GM12891 (cell line): ENCODE measurements at regions not wholly inside any gene's neighbourhood (a gene's known extent, or its start where the extent isn't known, plus 50 kb on each side); places are given as distances from the start of the nearest gene placed in this dataset.
A peak's percentile ranks its signal among the peaks of the same experiment; 100 is the strongest.
"Not testable (repeated sequence)": the region's sequence is repeated elsewhere in the genome, so short reads cannot be mapped to it uniquely, and the experiment has no call there.

Experiments used
- DNase-seq: peaks from one replicate; pipeline ENCODE4 v3.0.0; 2011; ENCODE audit warnings: low spot score; ENCODE audit not compliant: insufficient read length
- FAIRE-seq: peaks from 2 replicates; lab custom pipeline; 2011; peaks lifted over from hg19 to GRCh38; lab: Jason Lieb, UNC
- PAX5 ChIP-seq: IDR thresholded peaks from 2 replicates; pipeline ENCODE4 v1.6.1; 2011; ENCODE audit warnings: low read length, moderate library complexity, mild to moderate bottlenecking; ENCODE audit not compliant: insufficient read depth, severe bottlenecking
- POLR2A ChIP-seq: IDR thresholded peaks from 2 replicates; pipeline ENCODE4 v1.6.1; 2011; ENCODE audit warnings: low read depth, low read length, control low read depth
- POLR2AphosphoS5 ChIP-seq: IDR thresholded peaks from 2 replicates; pipeline ENCODE4 v1.6.1; 2011; ENCODE audit warnings: low read depth, low read length, control low read depth
- POU2F2 ChIP-seq: IDR thresholded peaks from 2 replicates; pipeline ENCODE4 v1.6.1; 2011; ENCODE audit warnings: low read depth, mild to moderate bottlenecking, control low read depth, low read length, moderate library complexity
- SPI1 ChIP-seq: IDR thresholded peaks from 2 replicates; pipeline ENCODE4 v1.6.1; 2011; ENCODE audit warnings: low read depth, low read length, control low read depth
- TAF1 ChIP-seq: IDR thresholded peaks from 2 replicates; pipeline ENCODE4 v1.6.1; 2011; ENCODE audit warnings: low read depth, low read length, control low read depth

GRCh38 chr13:112256716-112257494 is 119.2 kb upstream of the SPACA7 start:
- DNase-seq (no peak), FAIRE-seq (no peak)
- TF ChIP-seq PAX5 (no peak), POLR2A (no peak), TAF1 (no peak), SPI1 (no peak), POU2F2 (no peak), POLR2AphosphoS5 (no peak)

GRCh38 chr13:112259511-112259910 is 116.6 kb upstream of the SPACA7 start:
- DNase-seq (no peak), FAIRE-seq (no peak)
- TF ChIP-seq POLR2A (no peak), SPI1 (no peak), PAX5 (no peak), POLR2AphosphoS5 (no peak), POU2F2 (no peak), TAF1 (no peak)

- TF ChIP-seq POLR2A = no peak
- TF ChIP-seq SPI1 = no peak
- TF ChIP-seq PAX5 = no peak
- no peak for TF ChIP-seq POLR2AphosphoS5
- no peak for TF ChIP-seq POU2F2
- TF ChIP-seq TAF1 = no peak
- no peak for DNase-seq
- no peak for FAIRE-seq
These were observed 115.8 kb upstream of the SPACA7 start for GRCh38 chr13:112260108-112261055.

GRCh38 chr13:112261924-112262323 is 114.2 kb upstream of the SPACA7 start:
- TF ChIP-seq PAX5 (no peak), POLR2A (no peak), POU2F2 (no peak), TAF1 (no peak), SPI1 (no peak), POLR2AphosphoS5 (no peak)
- DNase-seq (no peak), FAIRE-seq (no peak)

GRCh38 chr13:112263152-112263551 is 113.0 kb upstream of the SPACA7 start:
- FAIRE-seq (no peak), DNase-seq (no peak)
- TF ChIP-seq PAX5 (no peak), SPI1 (no peak), POLR2A (no peak), TAF1 (no peak), POLR2AphosphoS5 (no peak), POU2F2 (no peak)

- DNase-seq (no peak), FAIRE-seq (no peak)
- TF ChIP-seq TAF1 = no peak
- no peak for TF ChIP-seq POU2F2
- TF ChIP-seq POLR2A = no peak
- no peak for TF ChIP-seq SPI1
These were observed 108.5 kb upstream of the SPACA7 start for GRCh38 chr13:112267660-112268059.

- peak; percentile 62 for FAIRE-seq
These were observed 105.2 kb upstream of the SPACA7 start for GRCh38 chr13:112270951-112271350.

GRCh38 chr13:112286733-112287132 is 89.4 kb upstream of the SPACA7 start:
- DNase-seq, FAIRE-seq: not testable (repeated sequence)

More at GRCh38 chr13:112270951-112271350, 105.2 kb upstream of the SPACA7 start:
- no peak for TF ChIP-seq POU2F2
- TF ChIP-seq POLR2A = no peak
- TF ChIP-seq SPI1 = peak; percentile 86
- no peak for TF ChIP-seq POLR2AphosphoS5
- no peak for TF ChIP-seq PAX5
- TF ChIP-seq TAF1 = no peak
- DNase-seq = no peak

- TF ChIP-seq TAF1 (no peak), PAX5 (no peak), POLR2A (no peak)
- DNase-seq (no peak), FAIRE-seq (peak; percentile 45)
These were observed 55.9 kb upstream of the SPACA7 start for GRCh38 chr13:112320303-112320702.

GRCh38 chr13:112322557-112322956 is 53.6 kb upstream of the SPACA7 start:
- TF ChIP-seq PAX5 (no peak), POLR2A (no peak), SPI1 (no peak), POLR2AphosphoS5 (no peak), TAF1 (no peak), POU2F2 (no peak)
- DNase-seq (no peak), FAIRE-seq (no peak)
